GDM1 (cell line): ENCODE measurements at regions not wholly inside any gene's neighbourhood (a gene's known extent, or its start where the extent isn't known, plus 50 kb on each side); places are given as distances from the start of the nearest gene placed in this dataset.

Experiments
- DNase-seq: peaks from one replicate; lab custom pipeline; 2025; lab: John Stamatoyannopoulos, UW

DNA sequence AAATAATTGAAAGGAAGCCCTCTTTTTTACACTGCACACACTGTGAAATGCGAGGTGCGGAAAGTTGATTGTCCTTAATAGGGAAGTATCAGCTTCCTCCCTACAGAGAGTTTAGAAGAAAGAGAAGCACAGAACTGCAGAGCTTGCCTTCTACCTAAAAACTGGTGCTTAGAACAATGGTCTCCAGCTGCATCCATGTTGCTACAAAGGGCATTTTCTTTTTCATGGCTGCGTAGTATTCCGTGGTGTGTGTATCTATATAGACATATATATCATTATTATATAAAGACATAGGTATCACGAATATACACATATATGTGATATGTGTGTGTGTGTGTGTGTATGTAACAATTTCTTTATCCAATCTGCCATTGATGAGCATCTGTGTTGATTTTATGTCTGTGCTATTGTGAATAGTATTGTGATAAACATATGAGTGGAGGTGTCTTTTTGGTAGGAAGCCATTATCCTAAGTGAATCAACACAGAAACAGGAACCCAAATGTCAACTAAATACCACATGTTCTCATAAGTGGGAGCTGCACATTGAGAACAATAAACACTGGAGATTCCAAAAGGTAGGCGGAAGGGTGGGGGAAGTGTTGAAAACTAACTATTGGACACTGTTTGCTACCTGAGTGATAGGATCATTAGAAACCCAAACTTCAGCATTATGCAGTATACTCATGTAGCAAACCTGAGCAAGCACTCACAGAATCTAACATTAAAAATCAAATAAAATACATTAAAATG, 290.0 kb upstream of the RUNX1 start:
- no peak for DNase-seq

DNA sequence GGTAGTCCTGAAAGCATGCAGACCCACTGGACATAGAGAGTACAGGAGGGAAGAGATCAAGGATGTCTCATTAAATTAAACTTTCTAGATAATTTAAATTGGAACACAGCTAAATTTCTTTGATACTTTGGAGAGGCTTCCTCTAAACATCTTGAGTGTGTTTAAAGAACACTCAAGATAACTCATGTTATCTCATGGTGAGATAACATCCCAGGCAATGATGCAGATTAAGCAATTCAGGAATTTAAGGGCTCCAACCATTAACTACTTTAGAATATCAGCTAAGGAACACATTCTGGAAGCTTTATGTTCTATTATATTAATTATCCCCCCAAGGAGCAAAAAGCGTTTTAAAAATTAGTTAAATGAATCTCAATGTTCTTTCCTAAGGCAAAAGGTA, 289.2 kb upstream of the RUNX1 start:
- DNase-seq: no peak

GRCh38 chr21:35337573-35337972, 288.5 kb upstream of the RUNX1 start:
- DNase-seq: no peak

DNA sequence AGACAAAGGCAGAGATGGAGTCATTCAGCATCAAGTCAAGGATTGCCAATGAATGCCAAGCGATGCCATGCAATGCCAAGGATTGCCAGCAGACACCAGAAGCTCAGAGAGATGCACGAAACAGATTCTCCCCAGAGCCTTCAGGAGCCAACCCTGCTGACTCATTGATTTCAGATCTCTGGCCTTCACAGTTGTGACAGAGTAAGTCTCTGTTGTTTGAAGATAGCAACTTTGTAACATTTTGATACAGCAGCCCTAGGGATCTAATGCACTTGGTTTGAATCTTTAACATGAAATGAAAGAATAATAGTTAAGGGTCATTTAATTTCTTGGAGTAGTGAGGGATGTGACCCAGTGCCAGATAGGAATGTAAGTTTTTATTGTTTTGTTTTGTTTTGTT, 287.4 kb upstream of the RUNX1 start:
- DNase-seq: no peak

- DNase-seq: no peak
Measured at GRCh38 chr21:35335951-35336446, 286.9 kb upstream of the RUNX1 start.

- no peak for DNase-seq
Measured at GRCh38 chr21:35333831-35334618, 284.9 kb upstream of the RUNX1 start.

GRCh38 chr21:35332841-35333426, 283.8 kb upstream of the RUNX1 start:
- no peak for DNase-seq

DNA sequence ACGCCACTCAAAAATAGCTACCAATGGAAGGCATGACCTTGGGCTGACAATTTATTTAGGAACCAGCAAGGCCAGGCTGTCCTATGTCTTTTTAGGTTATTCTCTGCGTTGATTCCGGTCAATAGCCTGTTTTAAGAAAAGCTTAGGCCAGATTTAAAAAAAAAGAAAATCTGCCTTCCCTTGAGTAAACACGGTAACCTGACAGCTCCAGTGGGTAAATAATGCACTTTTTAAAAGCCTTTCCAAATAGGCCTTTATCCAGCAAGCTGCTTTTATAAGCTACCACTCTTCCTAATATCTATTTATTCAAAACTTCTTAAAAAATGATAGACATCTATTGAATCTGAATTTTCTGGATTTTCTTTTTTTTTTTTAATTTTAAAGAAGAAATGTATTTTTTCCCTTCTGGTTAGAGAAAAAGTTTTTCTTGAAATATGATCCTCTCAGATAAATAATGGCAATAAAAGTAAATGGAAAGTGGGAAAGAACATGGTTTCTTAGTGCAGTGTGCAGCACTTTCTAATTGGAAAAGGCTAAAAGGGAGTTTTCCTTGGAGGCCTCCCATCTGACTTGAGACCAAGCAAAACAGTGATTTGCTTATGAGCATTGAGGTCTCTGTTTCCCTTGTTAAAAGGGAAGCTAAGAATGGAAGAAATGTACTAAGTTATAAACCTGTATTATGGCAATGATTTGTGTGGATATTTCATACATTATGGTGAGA, 281.0 kb upstream of the RUNX1 start:
- no peak for DNase-seq

DNA sequence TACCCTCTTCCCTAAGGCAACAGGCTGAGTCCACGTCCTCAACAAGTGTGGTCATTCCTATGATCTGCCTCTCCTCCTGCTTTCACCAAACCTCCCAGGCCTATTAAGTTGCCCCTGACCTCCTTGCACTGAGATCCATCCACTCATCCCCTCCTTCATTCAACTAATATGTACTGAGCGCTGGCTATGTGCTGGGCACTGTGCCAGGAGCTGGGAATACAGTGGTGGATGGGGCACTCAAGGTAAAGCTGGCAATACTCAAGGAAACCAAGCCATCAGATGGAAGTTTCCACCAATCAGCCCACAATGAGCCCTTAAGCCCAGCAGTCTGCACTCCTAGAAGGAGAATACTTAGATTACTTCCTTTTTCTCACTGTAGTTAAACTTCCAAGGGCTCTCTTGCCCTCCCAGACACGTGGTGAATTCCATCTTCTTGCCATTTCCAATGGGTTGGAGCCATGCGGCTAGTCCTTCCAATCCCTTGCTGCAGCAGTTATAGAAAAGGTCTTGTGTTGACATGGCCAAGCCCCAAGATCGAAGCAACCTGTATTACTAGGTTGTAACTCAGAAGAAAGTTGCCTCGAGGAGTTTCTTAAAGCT, 279.9 kb upstream of the RUNX1 start:
- DNase-seq: no peak

DNA sequence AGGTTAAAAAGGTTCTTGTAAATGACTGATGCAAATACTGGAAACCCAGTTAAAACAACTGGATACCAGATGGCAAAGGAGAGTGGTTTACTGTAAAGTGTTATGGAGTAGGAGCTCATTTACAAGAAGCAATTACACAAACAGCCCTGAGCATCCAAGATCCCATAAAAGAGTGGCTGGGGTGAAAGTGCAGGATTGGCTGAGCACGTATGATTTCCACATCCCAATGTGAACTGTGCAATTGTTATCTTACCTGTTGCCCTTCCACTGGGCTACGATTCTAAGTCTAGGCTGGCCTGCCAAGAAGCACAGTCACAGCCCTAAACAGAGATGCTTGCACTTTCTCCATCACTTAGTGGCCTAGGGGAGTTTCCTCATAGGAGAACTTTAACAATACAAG, 277.6 kb upstream of the RUNX1 start:
- DNase-seq: no peak

GRCh38 chr21:35325953-35326352, 276.9 kb upstream of the RUNX1 start:
- DNase-seq: no peak

- no peak for DNase-seq
Measured at GRCh38 chr21:35324372-35325220, 275.5 kb upstream of the RUNX1 start.

DNA sequence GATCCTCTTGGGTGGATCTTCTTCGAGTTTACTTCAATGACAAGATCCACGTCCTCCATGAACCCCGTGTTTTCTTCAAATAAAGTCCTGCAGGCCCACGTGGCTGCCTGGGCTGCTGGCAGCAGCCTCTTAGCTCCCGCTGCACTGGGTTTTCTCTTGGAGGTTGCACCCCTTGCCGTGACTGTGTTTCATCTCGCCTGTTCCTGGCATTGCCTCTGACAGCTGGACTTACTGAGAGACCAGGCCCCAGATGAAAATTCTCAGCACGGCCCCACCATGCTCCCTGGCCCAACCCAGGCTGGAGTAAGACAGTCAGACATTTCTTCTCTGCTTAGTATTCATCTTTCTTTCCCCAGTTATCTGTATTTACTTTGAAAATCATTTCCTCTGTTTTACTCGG, 274.8 kb upstream of the RUNX1 start:
- no peak for DNase-seq

DNA sequence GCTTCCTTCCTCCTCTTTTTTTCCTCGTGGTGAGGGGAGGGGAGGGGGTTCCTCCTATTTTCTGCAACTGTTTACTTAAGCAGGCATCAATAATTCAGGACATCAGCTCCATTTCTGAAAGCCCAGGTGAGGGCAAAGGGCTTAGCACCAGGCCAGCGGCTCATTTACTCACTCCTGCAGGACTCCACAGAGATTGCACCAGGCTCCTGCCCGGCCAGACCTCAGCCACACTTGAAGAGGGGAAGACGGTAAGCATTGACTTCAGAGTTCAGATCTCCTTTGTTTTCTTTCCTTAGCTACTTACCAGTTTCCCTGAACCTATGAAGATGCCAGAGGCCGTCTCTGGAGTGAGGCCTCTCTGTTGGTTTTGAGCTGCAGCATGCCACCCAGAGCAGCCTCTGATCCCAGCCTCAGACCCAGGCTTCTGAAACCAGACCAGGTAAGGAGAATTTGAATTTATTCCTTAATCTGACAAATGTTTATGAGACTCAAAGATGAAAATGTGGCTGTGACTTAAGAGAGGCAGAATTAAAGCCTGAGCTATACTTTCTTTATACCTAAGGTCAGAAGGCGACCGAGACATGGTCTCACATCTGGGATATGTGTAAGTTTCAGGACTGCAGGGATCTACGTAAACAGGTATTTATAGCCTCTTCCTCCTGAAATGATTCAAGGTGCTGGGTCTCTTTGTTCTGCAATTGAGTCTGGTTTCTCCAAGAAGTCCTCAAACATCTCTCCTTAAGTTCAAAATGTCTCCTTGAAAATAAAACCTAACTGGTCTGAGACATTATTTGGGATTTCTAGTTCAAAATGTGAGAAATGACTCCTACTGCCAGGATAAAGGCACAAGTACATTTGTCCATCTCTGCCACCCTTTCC, 272.5 kb upstream of the RUNX1 start:
- no peak for DNase-seq

GRCh38 chr21:35319684-35320283, 270.7 kb upstream of the RUNX1 start:
- no peak for DNase-seq

- no peak for DNase-seq
Measured at GRCh38 chr21:35316933-35317332, 267.8 kb upstream of the RUNX1 start.

DNA sequence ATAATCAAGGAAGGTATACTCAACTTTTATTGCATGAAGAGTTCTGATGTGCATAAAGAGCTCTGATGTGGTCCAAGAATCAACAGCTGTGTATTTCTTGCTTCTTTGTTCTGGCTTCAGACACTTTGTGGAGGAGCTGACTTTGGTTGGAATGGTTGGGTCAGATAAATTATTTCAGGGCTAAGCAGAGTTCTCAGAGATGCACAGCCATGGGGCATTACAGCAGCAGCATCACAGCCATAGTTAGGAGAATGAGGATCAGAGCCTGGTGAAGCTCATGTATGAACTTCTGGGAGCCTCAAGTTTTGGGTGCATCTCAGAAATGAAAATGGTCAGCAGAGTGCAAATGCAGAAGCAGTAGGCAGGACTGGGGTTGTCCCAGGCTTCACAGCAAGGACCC, 267.4 kb upstream of the RUNX1 start:
- no peak for DNase-seq

DNA sequence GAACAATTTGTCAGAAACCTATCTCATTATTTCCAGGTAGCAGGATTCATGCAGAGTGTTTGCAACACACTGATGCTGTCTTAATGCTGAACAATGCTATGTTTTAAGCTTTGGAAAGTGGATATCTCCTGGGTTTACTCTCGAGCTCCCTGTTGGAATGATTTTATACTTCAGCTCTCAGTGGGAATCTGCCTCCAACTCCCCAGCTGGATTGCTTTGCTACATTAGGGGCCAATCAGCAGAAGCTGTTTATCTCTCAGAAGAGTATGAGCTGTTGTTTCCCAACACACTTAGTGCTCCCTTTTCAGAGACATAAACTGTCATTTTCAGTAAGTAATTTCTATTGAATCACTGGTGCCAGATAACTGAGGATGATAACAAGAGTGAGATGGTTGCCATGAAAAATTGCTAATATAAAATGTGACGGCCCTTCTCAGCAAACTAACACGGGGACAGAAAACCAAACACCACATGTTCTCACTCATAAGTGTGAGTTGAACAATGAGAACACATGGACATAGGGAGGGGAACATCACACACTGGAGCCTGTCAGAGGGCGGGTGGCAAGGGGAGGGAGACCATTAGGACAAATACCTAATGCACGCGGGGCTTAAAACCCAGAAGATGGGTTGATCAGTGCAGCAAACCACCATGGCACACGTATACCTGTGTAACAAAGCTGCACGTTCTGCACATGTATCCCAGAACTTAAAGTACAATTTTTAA, 265.9 kb upstream of the RUNX1 start:
- DNase-seq: no peak

- no peak for DNase-seq
Measured at GRCh38 chr21:35311985-35312384, 262.9 kb upstream of the RUNX1 start.
